H1 (cell line): ENCODE measurements at regions not wholly inside any gene's neighbourhood (a gene's known extent, or its start where the extent isn't known, plus 50 kb on each side); places are given as distances from the start of the nearest gene placed in this dataset.

Experiments used
- CHD7 ChIP-seq: fragments of 300-600 bp; sonication (generic); IDR thresholded peaks from 2 replicates; pipeline ENCODE4 v1.7.1; 2012; ENCODE audit warnings: low read length, moderate library complexity, mild to moderate bottlenecking, inconsistent platforms; ENCODE audit not compliant: insufficient replicate concordance
- CREB1 ChIP-seq: IDR thresholded peaks from 2 replicates; pipeline ENCODE4 v1.6.1; 2012; ENCODE audit warnings: inconsistent platforms
- KDM5A ChIP-seq: fragments of 200-600 bp; IDR thresholded peaks from 2 replicates; pipeline ENCODE4 v1.7.1; 2012; ENCODE audit warnings: mild to moderate bottlenecking, low read length, inconsistent platforms, mixed read lengths
- RXRA ChIP-seq: IDR thresholded peaks from 2 replicates; pipeline ENCODE4 v1.6.1; 2011; ENCODE audit warnings: low read depth, mild to moderate bottlenecking, low read length, moderate library complexity; ENCODE audit not compliant: insufficient read depth
- SP4 ChIP-seq: IDR thresholded peaks from 2 replicates; pipeline ENCODE4 v1.6.1; 2012; ENCODE audit warnings: low read length, inconsistent platforms

GRCh38 chr2:188919824-188920223, 54.3 kb upstream of the COL3A1 start (continued):
- TF ChIP-seq RXRA, result no peak
- TF ChIP-seq KDM5A, result no peak
- no peak for TF ChIP-seq CREB1
- no peak for TF ChIP-seq SP4
- no peak for TF ChIP-seq CHD7
